ENCODE measurements at regions not wholly inside any gene's neighbourhood (a gene's known extent, or its start where the extent isn't known, plus 50 kb on each side); places are given as distances from the start of the nearest gene placed in this dataset.

GRCh38 chr1:192949783-192950182, 109.4 kb downstream of the UCHL5 start:
- no peak for TF ChIP-seq SUZ12 (IDR thresholded peaks at IDR 0.05; ENCODE audit: extremely low read depth, insufficient read depth, insufficient read length)
- no peak for TF ChIP-seq ZNF274 (IDR thresholded peaks at IDR 0.05; ENCODE audit: low read depth, low read length)
- TF ChIP-seq YY1 (IDR thresholded peaks at IDR 0.05; ENCODE audit: insufficient read depth, insufficient read length) = no peak
